HG03135 (cell line): ENCODE measurements at regions not wholly inside any gene's neighbourhood (a gene's known extent, or its start where the extent isn't known, plus 50 kb on each side); places are given as distances from the start of the nearest gene placed in this dataset.

ENCODE experiments used
- ATAC-seq: cut with Tn5 transposase; IDR thresholded peaks from one replicate; pipeline ENCODE4 v1.9.1; 2021; ENCODE audit warnings: mild to moderate bottlenecking, moderate library complexity; ENCODE audit not compliant: unreplicated experiment

DNA sequence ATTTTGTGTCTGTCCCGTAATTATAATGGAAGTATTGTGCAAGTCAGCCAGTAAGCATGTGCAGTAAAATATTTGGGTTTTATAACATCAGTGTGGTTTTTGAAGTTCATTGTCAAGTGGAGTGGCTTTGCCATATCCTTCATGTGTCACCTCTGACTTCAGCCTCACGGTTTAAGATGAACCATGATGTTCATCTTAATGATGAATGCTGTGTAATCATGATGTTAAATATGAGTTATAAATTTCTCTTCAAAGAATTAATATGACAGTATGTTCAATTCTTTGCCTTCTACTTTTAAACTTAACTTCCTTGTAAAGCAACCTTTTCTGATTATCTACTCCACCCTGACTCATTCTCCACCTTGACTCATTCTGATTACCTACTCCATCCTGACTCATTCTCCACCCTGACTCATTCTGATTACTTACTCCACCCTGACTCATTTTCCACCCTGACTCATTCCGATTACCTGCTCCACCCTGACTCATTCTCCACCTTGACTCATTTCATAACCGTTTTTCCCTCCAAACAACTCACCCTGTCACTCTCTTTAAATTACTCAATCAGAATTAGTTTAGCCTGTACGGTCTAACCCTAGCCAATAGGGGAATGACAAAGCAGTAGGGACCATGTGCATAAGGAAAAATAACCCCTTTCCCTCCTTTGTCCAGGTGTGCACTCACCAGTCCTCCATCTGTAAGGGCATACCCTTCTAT, 50.3 kb upstream of the ANKRD10 start:
- ATAC-seq = no peak
